ENCODE measurements at regions not wholly inside any gene's neighbourhood (a gene's known extent, or its start where the extent isn't known, plus 50 kb on each side); places are given as distances from the start of the nearest gene placed in this dataset.

GRCh38 chr21:19440792-19441655 lies 1037.4 kb upstream of the TMPRSS15 start:
- WGBS, 2 donors: 33 to 39% methylated on average over 10 of the region's 10 CpGs
- intact Hi-C loops (cut with DNase I): no loop called here
- no peak for TF ChIP-seq POLR2A (IDR thresholded peaks at IDR 0.05)
- TF ChIP-seq EP300 (IDR thresholded peaks at IDR 0.05): no peak
- no peak for TF ChIP-seq POLR2AphosphoS5 (IDR thresholded peaks at IDR 0.05)
- no peak for TF ChIP-seq CTCF (IDR thresholded peaks at IDR 0.05)

GRCh38 chr21:19458295-19458694 lies 1054.7 kb upstream of the TMPRSS15 start:
- Histone ChIP-seq H3K27me3 (no peaks in the 10 kb centered on the region), H3K4me1 (no peaks in the 10 kb centered on the region), H3K9me3 (no peaks in the 10 kb centered on the region), H3K36me3 (no peaks in the 10 kb centered on the region), H3K27ac (no peak overlapping the region), H3K4me3 (no peak overlapping the region)
- no peak for DNase-seq
- TF ChIP-seq POLR2AphosphoS5 (IDR thresholded peaks at IDR 0.05): no peak
- TF ChIP-seq CTCF (IDR thresholded peaks at IDR 0.05): no peak
- no peak for TF ChIP-seq POLR2A (IDR thresholded peaks at IDR 0.05)
- TF ChIP-seq EP300 (IDR thresholded peaks at IDR 0.05): no peak
- intact Hi-C loops (cut with DNase I): no loop called here
- 25 to 64% methylated on average over 1 of the region's 1 CpG for WGBS, 2 donors

More at GRCh38 chr21:19440792-19441655, 1037.4 kb upstream of the TMPRSS15 start:
- H3K9me3 ChIP-seq: no peaks in the 10 kb centered on the region
- H3K36me3 ChIP-seq: no peaks in the 10 kb centered on the region
- H3K27me3 ChIP-seq: no peaks in the 10 kb centered on the region
- H3K4me1 ChIP-seq: no peaks in the 10 kb centered on the region
- no peak overlapping the region for H3K27ac ChIP-seq
- H3K4me3 ChIP-seq: no peak overlapping the region
- DNase-seq: no peak

GRCh38 chr21:19461481-19462205 lies 1058.1 kb upstream of the TMPRSS15 start:
- intact Hi-C loops (cut with DNase I): no loop called here
- no peaks in the 10 kb centered on the region for H3K9me3 ChIP-seq
- no peaks in the 10 kb centered on the region for H3K36me3 ChIP-seq
- H3K4me3 ChIP-seq: no peak overlapping the region
- H3K27ac ChIP-seq: no peak overlapping the region
- no peak for TF ChIP-seq POLR2A (IDR thresholded peaks at IDR 0.05)
- no peak for TF ChIP-seq POLR2AphosphoS5 (IDR thresholded peaks at IDR 0.05)
- no peak for TF ChIP-seq CTCF (IDR thresholded peaks at IDR 0.05)
- no peak for TF ChIP-seq EP300 (IDR thresholded peaks at IDR 0.05)
- H3K4me1 ChIP-seq: no peaks in the 10 kb centered on the region
- H3K27me3 ChIP-seq: no peaks in the 10 kb centered on the region
- DNase-seq: no peak
- 73 to 84% methylated on average over 8 of the region's 8 CpGs for WGBS, 2 donors

- no peak for TF ChIP-seq POLR2AphosphoS5 (IDR thresholded peaks at IDR 0.05)
- no peak for TF ChIP-seq CTCF (IDR thresholded peaks at IDR 0.05)
- no peak for TF ChIP-seq POLR2A (IDR thresholded peaks at IDR 0.05)
- TF ChIP-seq EP300 (IDR thresholded peaks at IDR 0.05): no peak
These were observed 1060.4 kb upstream of the TMPRSS15 start for GRCh38 chr21:19463966-19464365.

More at GRCh38 chr21:19463966-19464365, 1060.4 kb upstream of the TMPRSS15 start:
- Histone ChIP-seq H3K27me3 (no peaks in the 10 kb centered on the region), H3K4me3 (no peak overlapping the region), H3K36me3 (no peaks in the 10 kb centered on the region), H3K27ac (no peak overlapping the region), H3K4me1 (no peaks in the 10 kb centered on the region), H3K9me3 (no peaks in the 10 kb centered on the region)
- 90 to 96% methylated on average over 1 of the region's 1 CpG for WGBS, 2 donors
- no peak for DNase-seq
- intact Hi-C loops (cut with DNase I): no loop called here
